ENCODE measurements at regions not wholly inside any gene's neighbourhood (a gene's known extent, or its start where the extent isn't known, plus 50 kb on each side); places are given as distances from the start of the nearest gene placed in this dataset.

DNA sequence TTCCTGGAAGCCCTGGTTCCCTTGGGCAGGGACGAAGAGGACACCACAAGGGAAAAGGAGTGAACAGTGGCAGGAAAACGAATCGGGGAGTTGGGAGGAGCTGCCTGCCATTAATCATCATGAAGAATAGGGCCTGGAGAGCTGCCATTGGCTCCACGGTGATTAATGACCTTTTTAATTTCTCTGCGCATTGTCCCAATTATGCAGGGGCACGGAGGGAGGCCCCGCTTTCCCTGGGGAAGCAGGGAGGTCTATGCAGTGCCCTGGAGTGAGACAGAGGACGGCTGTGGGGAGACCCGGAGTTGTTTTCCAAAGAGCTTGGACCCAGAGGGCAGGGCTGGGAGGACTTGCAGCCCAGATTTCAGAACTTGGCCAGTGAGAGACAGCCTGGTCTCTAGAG is 338.9 kb upstream of the C16orf82 start:
- DNase-seq (ENCODE audit: low spot score) (no peak), ATAC-seq (ENCODE audit: low read depth) (no peak)
- H3K4me1 ChIP-seq (ENCODE audit: insufficient read depth, poor library complexity, severe bottlenecking): no peaks in the 10 kb centered on the region
- H3K36me3 ChIP-seq (ENCODE audit: low read depth): no peaks in the 10 kb centered on the region
- no peaks in the 10 kb centered on the region for H3K27me3 ChIP-seq (ENCODE audit: insufficient read depth, poor library complexity, severe bottlenecking)
- H3K4me3 ChIP-seq (ENCODE audit: severe bottlenecking): no peak overlapping the region
- TF ChIP-seq, protein P1, sequence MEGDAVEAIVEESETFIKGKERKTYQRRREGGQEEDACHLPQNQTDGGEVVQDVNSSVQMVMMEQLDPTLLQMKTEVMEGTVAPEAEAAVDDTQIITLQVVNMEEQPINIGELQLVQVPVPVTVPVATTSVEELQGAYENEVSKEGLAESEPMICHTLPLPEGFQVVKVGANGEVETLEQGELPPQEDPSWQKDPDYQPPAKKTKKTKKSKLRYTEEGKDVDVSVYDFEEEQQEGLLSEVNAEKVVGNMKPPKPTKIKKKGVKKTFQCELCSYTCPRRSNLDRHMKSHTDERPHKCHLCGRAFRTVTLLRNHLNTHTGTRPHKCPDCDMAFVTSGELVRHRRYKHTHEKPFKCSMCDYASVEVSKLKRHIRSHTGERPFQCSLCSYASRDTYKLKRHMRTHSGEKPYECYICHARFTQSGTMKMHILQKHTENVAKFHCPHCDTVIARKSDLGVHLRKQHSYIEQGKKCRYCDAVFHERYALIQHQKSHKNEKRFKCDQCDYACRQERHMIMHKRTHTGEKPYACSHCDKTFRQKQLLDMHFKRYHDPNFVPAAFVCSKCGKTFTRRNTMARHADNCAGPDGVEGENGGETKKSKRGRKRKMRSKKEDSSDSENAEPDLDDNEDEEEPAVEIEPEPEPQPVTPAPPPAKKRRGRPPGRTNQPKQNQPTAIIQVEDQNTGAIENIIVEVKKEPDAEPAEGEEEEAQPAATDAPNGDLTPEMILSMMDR (IDR thresholded peaks at IDR 0.05; ENCODE audit: poor library complexity, severe bottlenecking): no peak
- no peak overlapping the region for H3K27ac ChIP-seq (ENCODE audit: poor library complexity, severe bottlenecking)
- no peaks in the 10 kb centered on the region for H3K9me3 ChIP-seq (ENCODE audit: severe bottlenecking)

DNA sequence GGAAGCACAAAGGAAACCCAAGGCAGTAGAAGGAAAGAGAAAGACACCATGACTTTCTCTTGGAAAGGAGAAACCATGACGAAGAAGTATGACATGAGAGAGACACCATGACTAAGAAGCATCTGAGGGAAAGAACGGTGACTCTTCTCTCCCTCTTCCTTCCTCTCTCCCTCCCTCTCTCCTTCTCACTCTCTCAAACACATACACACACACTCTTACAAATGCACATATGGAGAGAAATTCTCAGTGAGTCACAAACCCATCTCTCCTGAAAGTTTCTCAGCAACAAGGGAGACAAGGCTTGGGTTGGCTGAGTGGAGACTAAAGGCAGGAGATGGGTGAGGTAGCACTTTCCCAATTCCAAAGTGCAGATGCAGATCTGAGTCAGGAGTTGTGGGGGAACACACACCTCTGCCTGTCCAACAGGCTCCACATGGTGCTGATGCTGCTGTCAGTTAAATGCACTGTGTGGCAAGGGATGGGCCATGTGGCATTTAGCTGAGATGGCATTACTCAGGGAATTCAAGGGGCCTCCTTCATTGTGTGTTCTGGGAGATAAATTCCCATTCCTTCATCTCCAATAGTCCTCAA is 336.7 kb upstream of the C16orf82 start:
- H3K27me3 ChIP-seq (ENCODE audit: insufficient read depth, poor library complexity, severe bottlenecking): no peaks in the 10 kb centered on the region
- no peaks in the 10 kb centered on the region for H3K9me3 ChIP-seq (ENCODE audit: severe bottlenecking)
- no peak overlapping the region for H3K4me3 ChIP-seq (ENCODE audit: severe bottlenecking)
- TF ChIP-seq, protein P1 (IDR thresholded peaks at IDR 0.05; ENCODE audit: poor library complexity, severe bottlenecking): no peak
- DNase-seq (ENCODE audit: low spot score) (no peak), ATAC-seq (ENCODE audit: low read depth) (no peak)
- no peaks in the 10 kb centered on the region for H3K36me3 ChIP-seq (ENCODE audit: low read depth)
- no peaks in the 10 kb centered on the region for H3K4me1 ChIP-seq (ENCODE audit: insufficient read depth, poor library complexity, severe bottlenecking)
- H3K27ac ChIP-seq (ENCODE audit: poor library complexity, severe bottlenecking): no peak overlapping the region

- Histone ChIP-seq H3K27me3 (ENCODE audit: insufficient read depth, poor library complexity, severe bottlenecking) (no peaks in the 10 kb centered on the region), H3K9me3 (ENCODE audit: severe bottlenecking) (no peaks in the 10 kb centered on the region), H3K27ac (ENCODE audit: poor library complexity, severe bottlenecking) (no peak overlapping the region), H3K4me3 (ENCODE audit: severe bottlenecking) (no peak overlapping the region), H3K4me1 (ENCODE audit: insufficient read depth, poor library complexity, severe bottlenecking) (no peaks in the 10 kb centered on the region), H3K36me3 (ENCODE audit: low read depth) (no peaks in the 10 kb centered on the region)
- no peak for ATAC-seq (ENCODE audit: low read depth)
- TF ChIP-seq, protein P1 (IDR thresholded peaks at IDR 0.05; ENCODE audit: poor library complexity, severe bottlenecking): no peak
- DNase-seq (ENCODE audit: low spot score): no peak
Measured at GRCh38 chr16:26731729-26732128, 335.0 kb upstream of the C16orf82 start.

DNA sequence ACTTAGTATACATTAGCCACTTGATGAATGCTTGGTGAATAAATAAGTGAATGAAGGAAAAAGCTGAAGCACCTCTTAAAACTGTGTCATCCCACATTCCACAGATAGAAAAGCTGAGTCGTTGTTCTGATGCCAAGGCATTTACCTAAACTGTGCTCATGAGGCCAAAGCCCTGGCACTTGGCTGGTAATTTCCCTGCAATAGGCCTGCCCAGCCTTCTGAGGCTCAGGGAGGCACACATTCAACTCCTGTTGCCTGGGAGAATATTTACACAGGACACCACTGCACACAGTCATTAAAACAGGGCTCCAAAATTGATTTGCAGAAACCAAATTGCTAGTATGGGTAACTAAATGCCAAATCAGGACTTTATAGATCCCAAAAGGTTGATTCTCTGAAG is 333.0 kb upstream of the C16orf82 start:
- no peak overlapping the region for H3K4me3 ChIP-seq (ENCODE audit: severe bottlenecking)
- no peak for ATAC-seq (ENCODE audit: low read depth)
- no peaks in the 10 kb centered on the region for H3K9me3 ChIP-seq (ENCODE audit: severe bottlenecking)
- no peaks in the 10 kb centered on the region for H3K4me1 ChIP-seq (ENCODE audit: insufficient read depth, poor library complexity, severe bottlenecking)
- DNase-seq (ENCODE audit: low spot score): no peak
- no peaks in the 10 kb centered on the region for H3K36me3 ChIP-seq (ENCODE audit: low read depth)
- H3K27me3 ChIP-seq (ENCODE audit: insufficient read depth, poor library complexity, severe bottlenecking): no peaks in the 10 kb centered on the region
- TF ChIP-seq, protein P1 (IDR thresholded peaks at IDR 0.05; ENCODE audit: poor library complexity, severe bottlenecking): no peak
- no peak overlapping the region for H3K27ac ChIP-seq (ENCODE audit: poor library complexity, severe bottlenecking)

- Histone ChIP-seq H3K27me3 (ENCODE audit: insufficient read depth, poor library complexity, severe bottlenecking) (no peaks in the 10 kb centered on the region), H3K9me3 (ENCODE audit: severe bottlenecking) (no peaks in the 10 kb centered on the region), H3K36me3 (ENCODE audit: low read depth) (no peaks in the 10 kb centered on the region), H3K4me1 (ENCODE audit: insufficient read depth, poor library complexity, severe bottlenecking) (no peaks in the 10 kb centered on the region), H3K27ac (ENCODE audit: poor library complexity, severe bottlenecking) (no peak overlapping the region), H3K4me3 (ENCODE audit: severe bottlenecking) (no peak overlapping the region)
- ATAC-seq (ENCODE audit: low read depth) (no peak), DNase-seq (ENCODE audit: low spot score) (no peak)
- TF ChIP-seq, protein P1 (IDR thresholded peaks at IDR 0.05; ENCODE audit: poor library complexity, severe bottlenecking): no peak
Measured at GRCh38 chr16:26735521-26735920, 331.2 kb upstream of the C16orf82 start.

Data from RWPE2 (cell line).